ENCODE measurements at regions not wholly inside any gene's neighbourhood (a gene's known extent, or its start where the extent isn't known, plus 50 kb on each side); places are given as distances from the start of the nearest gene placed in this dataset.

- TF ChIP-seq CTCF (conservative IDR thresholded peaks at IDR 0.05; ENCODE audit: low read depth, low read length) (no peak), EZH2 (IDR thresholded peaks at IDR 0.05; ENCODE audit: low read length, unreplicated experiment) (no peak)
Measured at GRCh38 chr9:105832096-105832710, 137.9 kb downstream of the TMEM38B start.
